ENCODE measurements at regions not wholly inside any gene's neighbourhood (a gene's known extent, or its start where the extent isn't known, plus 50 kb on each side); places are given as distances from the start of the nearest gene placed in this dataset.

- TF ChIP-seq ERG (CRISPR knock-in tag; IDR thresholded peaks at IDR 0.05) (no peak), TP53 (CRISPR knock-in tag; IDR thresholded peaks at IDR 0.05) (no peak), SMAD3 (CRISPR knock-in tag; IDR thresholded peaks at IDR 0.05; ENCODE audit: borderline replicate concordance) (no peak)
Observed at GRCh38 chr11:11084337-11084736, 226.5 kb upstream of the ZBED5 start (continued).

- peak overlapping the region; percentile 44; the same call in 1 of the 2 replicates for H3K27ac Mint-ChIP-seq
- POLR2A ChIA-PET, result no interaction called here
- DNase-seq (ENCODE audit: low spot score), result no peak
- no peak for ATAC-seq
- H3K36me3 Mint-ChIP-seq, result no peaks in the 10 kb centered on the region
- CTCF ChIA-PET, result interaction anchor here (0.7 to 1.3 kb wide), 2 partner anchors 17 to 73 kb away, joined by 3 to 6 read pairs; no protein-coding TSS in a partner anchor
- peaks cover 52% of the 10 kb centered on the region for H3K4me1 Mint-ChIP-seq
- peaks cover 7% of the 10 kb centered on the region; the same call in 1 of the 2 replicates for H3K27me3 Mint-ChIP-seq (ENCODE audit: low read depth)
- no peak overlapping the region for H3K4me3 Mint-ChIP-seq
- peaks cover 19% of the 10 kb centered on the region for H3K9me3 Mint-ChIP-seq
- TF ChIP-seq ZNF219 (CRISPR knock-in tag; IDR thresholded peaks at IDR 0.05; ENCODE audit: borderline replicate concordance), result no peak
- TF ChIP-seq E2F1 (CRISPR knock-in tag; IDR thresholded peaks at IDR 0.05), result no peak
- no peak for TF ChIP-seq IRF1 (CRISPR knock-in tag; IDR thresholded peaks at IDR 0.05)
- no peak for TF ChIP-seq CTCF (IDR thresholded peaks at IDR 0.05)
Observed at GRCh38 chr11:11083441-11083840, 225.6 kb upstream of the ZBED5 start.

GRCh38 chr11:11082646-11083045 lies 224.8 kb upstream of the ZBED5 start:
- ATAC-seq, result no peak
- ChIA-PET CTCF (interaction anchor here (1.3 to 2.0 kb wide), 4 partner anchors 11 to 74 kb away, joined by 6 to 10 read pairs (median 8); no protein-coding TSS in a partner anchor), POLR2A (no interaction called here)
- DNase-seq (ENCODE audit: low spot score), result no peak
- Mint-ChIP-seq H3K27me3 (ENCODE audit: low read depth) (peaks cover 7% of the 10 kb centered on the region; the same call in 1 of the 2 replicates), H3K4me3 (no peak overlapping the region), H3K36me3 (no peaks in the 10 kb centered on the region), H3K27ac (no peak overlapping the region), H3K9me3 (peaks cover 15% of the 10 kb centered on the region), H3K4me1 (peaks cover 59% of the 10 kb centered on the region)
- TF ChIP-seq JAZF1 (CRISPR knock-in tag; IDR thresholded peaks at IDR 0.05) (no peak), TEAD4 (CRISPR knock-in tag; IDR thresholded peaks at IDR 0.05) (no peak), CTCF (IDR thresholded peaks at IDR 0.05) (no peak), ZNF423 (CRISPR knock-in tag; IDR thresholded peaks at IDR 0.05) (no peak), ZSCAN18 (CRISPR knock-in tag; IDR thresholded peaks at IDR 0.05) (no peak), ZNF512 (CRISPR knock-in tag; IDR thresholded peaks at IDR 0.05; ENCODE audit: borderline replicate concordance) (no peak), MXD4 (CRISPR knock-in tag; IDR thresholded peaks at IDR 0.05; ENCODE audit: borderline replicate concordance) (no peak), ZNF317 (CRISPR knock-in tag; IDR thresholded peaks at IDR 0.05; ENCODE audit: borderline replicate concordance, low read depth) (no peak), ZMAT4 (CRISPR knock-in tag; IDR thresholded peaks at IDR 0.05) (no peak), PRDM15 (CRISPR knock-in tag; IDR thresholded peaks at IDR 0.05) (no peak), ZNF671 (CRISPR knock-in tag; IDR thresholded peaks at IDR 0.05) (no peak), ZNF121 (CRISPR knock-in tag; IDR thresholded peaks at IDR 0.05) (no peak), MYBL2 (CRISPR knock-in tag; IDR thresholded peaks at IDR 0.05) (no peak)
